ENCODE measurements at regions not wholly inside any gene's neighbourhood (a gene's known extent, or its start where the extent isn't known, plus 50 kb on each side); places are given as distances from the start of the nearest gene placed in this dataset.

DNA sequence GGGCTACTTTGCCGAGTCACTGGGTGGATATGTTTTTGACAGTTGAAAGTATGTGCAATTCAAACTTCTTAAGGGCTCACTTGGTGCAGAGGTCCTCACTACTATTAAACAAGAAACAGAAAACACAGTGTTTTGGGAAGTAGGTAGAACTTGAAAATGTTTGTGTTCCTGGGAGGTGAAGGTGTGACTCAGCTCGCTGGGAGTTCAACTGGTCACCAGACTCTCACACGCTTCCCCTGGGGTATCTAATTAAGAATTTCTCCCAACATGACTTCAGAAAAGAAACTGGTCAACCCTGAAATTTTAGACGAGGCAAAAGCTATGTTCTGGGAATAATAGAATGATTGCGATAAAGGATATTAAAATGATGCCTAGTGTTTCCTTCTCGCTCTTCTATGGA, 1039.8 kb upstream of the SEMA6D start:
- no peaks in the 10 kb centered on the region for H3K36me3 ChIP-seq
- no peaks in the 10 kb centered on the region for H3K9me3 ChIP-seq
- DNase-seq = no peak
- no peaks in the 10 kb centered on the region for H3K27me3 ChIP-seq
- no peak overlapping the region for H3K27ac ChIP-seq
- 73 to 74% methylated on average over 6 of the region's 6 CpGs for WGBS, 2 donors
- no peak overlapping the region for H3K4me3 ChIP-seq
- intact Hi-C loops (cut with DNase I) = no loop called here
- no peaks in the 10 kb centered on the region for H3K4me1 ChIP-seq
- TF ChIP-seq POLR2A (IDR thresholded peaks at IDR 0.05) = no peak
- TF ChIP-seq, protein P1, sequence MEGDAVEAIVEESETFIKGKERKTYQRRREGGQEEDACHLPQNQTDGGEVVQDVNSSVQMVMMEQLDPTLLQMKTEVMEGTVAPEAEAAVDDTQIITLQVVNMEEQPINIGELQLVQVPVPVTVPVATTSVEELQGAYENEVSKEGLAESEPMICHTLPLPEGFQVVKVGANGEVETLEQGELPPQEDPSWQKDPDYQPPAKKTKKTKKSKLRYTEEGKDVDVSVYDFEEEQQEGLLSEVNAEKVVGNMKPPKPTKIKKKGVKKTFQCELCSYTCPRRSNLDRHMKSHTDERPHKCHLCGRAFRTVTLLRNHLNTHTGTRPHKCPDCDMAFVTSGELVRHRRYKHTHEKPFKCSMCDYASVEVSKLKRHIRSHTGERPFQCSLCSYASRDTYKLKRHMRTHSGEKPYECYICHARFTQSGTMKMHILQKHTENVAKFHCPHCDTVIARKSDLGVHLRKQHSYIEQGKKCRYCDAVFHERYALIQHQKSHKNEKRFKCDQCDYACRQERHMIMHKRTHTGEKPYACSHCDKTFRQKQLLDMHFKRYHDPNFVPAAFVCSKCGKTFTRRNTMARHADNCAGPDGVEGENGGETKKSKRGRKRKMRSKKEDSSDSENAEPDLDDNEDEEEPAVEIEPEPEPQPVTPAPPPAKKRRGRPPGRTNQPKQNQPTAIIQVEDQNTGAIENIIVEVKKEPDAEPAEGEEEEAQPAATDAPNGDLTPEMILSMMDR (IDR thresholded peaks at IDR 0.05) = no peak

DNA sequence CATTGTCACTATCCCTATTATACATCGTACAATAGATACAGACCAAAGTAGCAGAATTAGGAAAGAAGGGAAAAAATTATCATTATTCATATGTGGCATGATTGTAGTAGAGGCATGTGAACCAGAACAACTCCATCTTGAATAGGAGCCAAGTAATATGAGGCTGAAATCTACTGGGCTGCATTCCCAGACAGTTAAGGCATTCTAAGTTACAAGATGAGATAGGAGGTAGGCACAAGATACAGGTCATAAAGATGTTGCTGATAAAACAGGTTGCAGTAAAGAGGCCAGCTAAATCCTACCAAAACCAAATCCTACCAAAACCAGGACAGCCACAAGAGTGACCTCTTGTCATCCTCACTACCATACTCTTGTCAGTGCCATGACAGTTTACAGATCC, 1035.4 kb upstream of the SEMA6D start:
- Histone ChIP-seq H3K4me3 (no peak overlapping the region), H3K9me3 (no peaks in the 10 kb centered on the region), H3K4me1 (no peaks in the 10 kb centered on the region), H3K27ac (no peak overlapping the region), H3K36me3 (no peaks in the 10 kb centered on the region), H3K27me3 (no peaks in the 10 kb centered on the region)
- TF ChIP-seq POLR2A (IDR thresholded peaks at IDR 0.05) = no peak
- TF ChIP-seq, protein P1 (IDR thresholded peaks at IDR 0.05) = no peak
- intact Hi-C loops (cut with DNase I) = no loop called here
- 36 to 65% methylated on average over 1 of the region's 1 CpG for WGBS, 2 donors
- DNase-seq = no peak

DNA sequence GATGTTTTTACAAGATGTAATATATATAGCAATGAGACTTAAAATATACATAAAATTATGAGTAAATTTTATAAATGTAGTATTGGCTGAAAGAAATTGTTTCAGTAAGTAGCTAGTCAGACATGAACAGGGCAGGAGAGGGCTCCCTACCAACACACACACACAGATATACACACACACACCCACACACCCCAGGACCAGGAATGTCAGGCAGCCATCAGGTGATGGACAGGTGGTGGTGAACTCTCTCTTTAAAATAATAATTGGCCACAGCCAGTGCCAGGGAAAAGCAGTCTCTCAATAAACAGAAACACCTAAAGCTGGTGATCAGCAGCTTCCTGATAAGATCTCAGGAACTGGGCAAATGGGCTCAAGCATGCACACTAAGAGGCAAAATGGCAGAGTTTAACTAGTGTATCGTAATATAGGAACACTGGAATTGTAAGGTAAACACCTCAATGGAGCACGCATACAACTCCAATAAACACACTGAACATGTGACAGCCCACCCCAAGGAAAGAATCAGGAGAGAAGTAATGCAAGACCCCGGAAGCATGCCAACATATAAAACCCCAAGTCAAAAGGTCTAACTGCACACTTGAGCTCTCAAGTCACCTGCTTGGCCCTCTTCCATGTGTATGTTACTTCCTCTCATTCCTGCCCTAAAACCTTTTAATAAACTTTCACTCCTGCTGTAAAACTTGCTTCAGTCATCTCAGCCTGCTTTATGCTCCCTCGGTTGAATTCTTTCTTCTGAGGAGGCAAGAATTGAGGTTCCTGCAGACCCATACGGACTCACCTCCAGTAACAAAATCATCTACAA, 1034.1 kb upstream of the SEMA6D start:
- Histone ChIP-seq H3K36me3 (no peaks in the 10 kb centered on the region), H3K4me1 (no peaks in the 10 kb centered on the region), H3K27ac (no peak overlapping the region), H3K4me3 (no peak overlapping the region), H3K9me3 (no peaks in the 10 kb centered on the region), H3K27me3 (no peaks in the 10 kb centered on the region)
- WGBS, 2 donors = 81 to 84% methylated on average over 5 of the region's 5 CpGs
- DNase-seq = no peak
- TF ChIP-seq, protein P1 (IDR thresholded peaks at IDR 0.05) = no peak
- no peak for TF ChIP-seq POLR2A (IDR thresholded peaks at IDR 0.05)
- intact Hi-C loops (cut with DNase I) = no loop called here

DNA sequence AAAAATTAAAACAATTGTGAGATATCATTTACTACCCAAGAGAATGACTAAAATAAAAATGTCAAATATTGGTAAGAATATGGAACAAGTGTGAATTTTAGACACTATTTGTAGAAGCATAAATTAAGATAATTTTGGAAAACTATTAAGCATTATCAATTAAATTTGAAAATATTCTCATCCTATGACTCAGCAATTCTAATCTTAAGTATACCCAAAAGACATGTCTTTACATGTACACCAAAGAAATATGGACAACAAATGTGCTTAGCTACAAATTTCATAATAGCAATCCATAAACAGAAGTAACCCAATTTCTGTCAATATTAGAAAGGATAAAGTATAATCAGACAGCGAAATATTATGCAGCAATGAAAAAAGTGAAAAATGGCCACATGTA, 1032.2 kb upstream of the SEMA6D start:
- Histone ChIP-seq H3K36me3 (no peaks in the 10 kb centered on the region), H3K4me1 (no peaks in the 10 kb centered on the region), H3K9me3 (no peaks in the 10 kb centered on the region), H3K27ac (no peak overlapping the region), H3K4me3 (no peak overlapping the region), H3K27me3 (no peaks in the 10 kb centered on the region)
- intact Hi-C loops (cut with DNase I) = no loop called here
- no peak for TF ChIP-seq POLR2A (IDR thresholded peaks at IDR 0.05)
- TF ChIP-seq, protein P1 (IDR thresholded peaks at IDR 0.05) = no peak
- 24 to 39% methylated on average over 1 of the region's 1 CpG for WGBS, 2 donors
- no peak for DNase-seq

DNA sequence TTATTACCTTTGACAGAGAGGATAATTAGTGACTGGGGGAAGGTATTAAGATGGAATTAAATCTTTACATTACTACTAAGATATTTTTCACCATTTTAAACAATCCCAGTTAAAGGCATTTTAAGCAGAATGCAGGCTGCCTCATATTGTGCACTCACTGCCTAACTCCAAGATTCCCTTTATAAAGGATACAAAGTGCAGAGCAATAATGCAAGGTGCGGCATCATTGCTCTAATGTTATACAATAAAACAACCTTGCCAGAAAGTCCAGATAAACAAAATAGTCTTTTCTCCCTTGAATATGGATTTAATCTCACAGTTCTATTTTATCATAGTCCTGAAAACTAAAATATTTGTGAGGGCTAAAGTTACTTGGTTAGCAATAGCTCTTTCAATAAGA, 1031.6 kb upstream of the SEMA6D start:
- TF ChIP-seq, protein P1 (IDR thresholded peaks at IDR 0.05) = no peak
- TF ChIP-seq POLR2A (IDR thresholded peaks at IDR 0.05) = no peak
- Histone ChIP-seq H3K36me3 (no peaks in the 10 kb centered on the region), H3K4me1 (no peaks in the 10 kb centered on the region), H3K4me3 (no peak overlapping the region), H3K9me3 (no peaks in the 10 kb centered on the region), H3K27ac (no peak overlapping the region), H3K27me3 (no peaks in the 10 kb centered on the region)
- DNase-seq = no peak
- intact Hi-C loops (cut with DNase I) = no loop called here
- WGBS, 2 donors = 82 to 100% methylated on average over 1 of the region's 1 CpG

All from esophagus squamous epithelium (tissue), 5 donors.